AG20443 (cell line): ENCODE measurements at regions not wholly inside any gene's neighbourhood (a gene's known extent, or its start where the extent isn't known, plus 50 kb on each side); places are given as distances from the start of the nearest gene placed in this dataset.
"Not testable (repeated sequence)": the region's sequence is repeated elsewhere in the genome, so short reads cannot be mapped to it uniquely, and the experiment has no call there.

Source experiments
- DNase-seq: peaks from one replicate; pipeline ENCODE4 v3.0.0; 2012; ENCODE audit warnings: low spot score, mixed read lengths

- DNase-seq, result no peak
These were observed 123.2 kb downstream of the FGF18 start for GRCh38 chr5:171542525-171543140.

GRCh38 chr5:171543148-171543815, 123.8 kb downstream of the FGF18 start:
- no peak for DNase-seq

- DNase-seq, result no peak
These were observed 125.7 kb downstream of the FGF18 start for GRCh38 chr5:171544913-171545765.

- no peak for DNase-seq
These were observed 129.8 kb downstream of the FGF18 start for GRCh38 chr5:171549274-171549673.

- not testable (repeated sequence) for DNase-seq
These were observed 134.4 kb downstream of the FGF18 start for GRCh38 chr5:171553817-171554216.

GRCh38 chr5:171555160-171555559, 135.7 kb downstream of the FGF18 start:
- no peak for DNase-seq

GRCh38 chr5:171562822-171563221, 143.4 kb downstream of the FGF18 start:
- DNase-seq, result no peak

GRCh38 chr5:171568389-171568788, 148.9 kb downstream of the FGF18 start:
- no peak for DNase-seq

GRCh38 chr5:171569065-171569712, 149.7 kb downstream of the FGF18 start:
- DNase-seq, result no peak

- DNase-seq, result no peak
These were observed 150.9 kb downstream of the FGF18 start for GRCh38 chr5:171570244-171570825.

- no peak for DNase-seq
These were observed 152.2 kb downstream of the FGF18 start for GRCh38 chr5:171571663-171572062.

- DNase-seq, result no peak
These were observed 153.6 kb downstream of the FGF18 start for GRCh38 chr5:171573021-171573420.

GRCh38 chr5:171573451-171574225, 154.2 kb downstream of the FGF18 start:
- DNase-seq, result no peak

GRCh38 chr5:171574376-171574775, 154.9 kb downstream of the FGF18 start:
- DNase-seq, result no peak

- DNase-seq, result no peak
These were observed 155.9 kb downstream of the FGF18 start for GRCh38 chr5:171575386-171575785.

GRCh38 chr5:171575808-171576207, 156.4 kb downstream of the FGF18 start:
- no peak for DNase-seq

- no peak for DNase-seq
These were observed 157.8 kb downstream of the FGF18 start for GRCh38 chr5:171577042-171577758.

GRCh38 chr5:171578049-171578828, 158.8 kb downstream of the FGF18 start:
- DNase-seq, result no peak

GRCh38 chr5:171578829-171579491, 159.5 kb downstream of the FGF18 start:
- no peak for DNase-seq
